WTC11 (cell line): ENCODE measurements at regions not wholly inside any gene's neighbourhood (a gene's known extent, or its start where the extent isn't known, plus 50 kb on each side); places are given as distances from the start of the nearest gene placed in this dataset.

Experiments
- ATAC-seq: fragments of 200-7000 bp; cut with Tn5 transposase; 2 replicates; pipeline ENCODE4 v1.10.0; 2021; ENCODE audit warnings: mild to moderate bottlenecking, moderate library complexity
- CTCF ChIA-PET: fragments of 300-600 bp; sonication (Branson Sonifier 250); formaldehyde crosslinking; loops from one replicate; lab custom pipeline; 2021; ENCODE audit warnings: antibody characterized with exemption; lab: Charles Lee
- POLR2A ChIA-PET: fragments of 350-600 bp; sonication (Branson Sonifier 250); formaldehyde crosslinking; loops from one replicate; lab custom pipeline; 2021; ENCODE audit warnings: antibody characterized with exemption; lab: Charles Lee
- DNase-seq: peaks from one replicate; pipeline ENCODE4 v3.0.0; 2021; ENCODE audit warnings: low spot score
- H3K27ac Mint-ChIP-seq: 2 replicates; pipeline ENCODE4 v1.8.0; 2021; ENCODE audit warnings: mixed read lengths
- H3K27me3 Mint-ChIP-seq: 2 replicates; pipeline ENCODE4 v1.8.0; 2021; ENCODE audit warnings: low read depth, mild to moderate bottlenecking, moderate library complexity, mixed read lengths
- H3K36me3 Mint-ChIP-seq: 2 replicates; pipeline ENCODE4 v1.8.0; 2021; ENCODE audit warnings: mixed read lengths
- H3K4me1 Mint-ChIP-seq: 2 replicates; pipeline ENCODE4 v1.8.0; 2022; ENCODE audit warnings: mixed read lengths
- H3K4me3 Mint-ChIP-seq: 2 replicates; pipeline ENCODE4 v1.8.0; 2021; ENCODE audit warnings: mild to moderate bottlenecking, moderate library complexity, mixed read lengths
- H3K9me3 Mint-ChIP-seq: 2 replicates; pipeline ENCODE4 v1.8.0; 2021; ENCODE audit warnings: mixed read lengths
- E2F1 ChIP-seq: sonication (generic); formaldehyde crosslinking; IDR thresholded peaks from 2 replicates; pipeline ENCODE4 v1.8.0; 2022; ENCODE audit warnings: mild to moderate bottlenecking, missing genetic modification reagents
- ESRRA ChIP-seq: sonication (generic); formaldehyde crosslinking; IDR thresholded peaks from 2 replicates; pipeline ENCODE4 v1.8.1; 2022; ENCODE audit warnings: mild to moderate bottlenecking, missing genetic modification reagents, borderline replicate concordance
- ETV6 ChIP-seq: sonication (generic); formaldehyde crosslinking; IDR thresholded peaks from 2 replicates; pipeline ENCODE4 v1.8.1; 2022; ENCODE audit warnings: mild to moderate bottlenecking, missing genetic modification reagents
- FOXK1 ChIP-seq: sonication (generic); formaldehyde crosslinking; IDR thresholded peaks from 2 replicates; pipeline ENCODE4 v1.8.0; 2022; ENCODE audit warnings: mild to moderate bottlenecking, moderate library complexity, missing genetic modification reagents
- FOXP1 ChIP-seq: sonication (generic); formaldehyde crosslinking; IDR thresholded peaks from 2 replicates; pipeline ENCODE4 v1.8.0; 2022; ENCODE audit warnings: missing genetic modification reagents, mild to moderate bottlenecking, moderate library complexity, borderline replicate concordance
- NFATC4 ChIP-seq: fragments of 250-450 bp; sonication (Bioruptor Pico); IDR thresholded peaks from 2 replicates; pipeline ENCODE4 v1.9.0; 2021; ENCODE audit warnings: mild to moderate bottlenecking
- NR2C2 ChIP-seq: sonication (generic); formaldehyde crosslinking; IDR thresholded peaks from 2 replicates; pipeline ENCODE4 v1.8.0; 2022; ENCODE audit warnings: mild to moderate bottlenecking, missing genetic modification reagents
- PRDM15 ChIP-seq: sonication (generic); formaldehyde crosslinking; IDR thresholded peaks from 2 replicates; pipeline ENCODE4 v1.8.0; 2022; ENCODE audit warnings: missing genetic modification reagents
- RELA ChIP-seq: sonication (generic); formaldehyde crosslinking; IDR thresholded peaks from 2 replicates; pipeline ENCODE4 v1.8.1; 2022; ENCODE audit warnings: missing genetic modification reagents, mild to moderate bottlenecking, borderline replicate concordance
- ZNF121 ChIP-seq: sonication (generic); formaldehyde crosslinking; IDR thresholded peaks from 2 replicates; pipeline ENCODE4 v1.8.0; 2023; ENCODE audit warnings: missing genetic modification reagents
- ZNF396 ChIP-seq: fragments of 250-450 bp; sonication (Bioruptor Pico); IDR thresholded peaks from 2 replicates; pipeline ENCODE4 v1.8.0; 2021; ENCODE audit warnings: mild to moderate bottlenecking, moderate library complexity, borderline replicate concordance
- ZNF423 ChIP-seq: fragments of 250-450 bp; sonication (Bioruptor Pico); IDR thresholded peaks from 2 replicates; pipeline ENCODE4 v2.1.2; 2022; ENCODE audit warnings: mild to moderate bottlenecking, moderate library complexity
- TF ChIP-seq, protein P1 (sequence below): sonication (generic); formaldehyde crosslinking; IDR thresholded peaks from 2 replicates; pipeline ENCODE4 v1.8.1; 2023; ENCODE audit warnings: mild to moderate bottlenecking, missing genetic modification reagents, borderline replicate concordance
- TF ChIP-seq, protein P2 (sequence below): sonication (generic); formaldehyde crosslinking; IDR thresholded peaks from 2 replicates; pipeline ENCODE4 v1.8.1; 2022; ENCODE audit warnings: low read depth, mild to moderate bottlenecking, moderate library complexity, missing genetic modification reagents, borderline replicate concordance
- TF ChIP-seq, protein P3 (sequence below): fragments of 250-450 bp; sonication (Bioruptor Pico); IDR thresholded peaks from 2 replicates; pipeline ENCODE4 v1.9.0; 2021; ENCODE audit warnings: moderate library complexity, mild to moderate bottlenecking, inconsistent platforms, borderline replicate concordance

- no peak overlapping the region for H3K27ac Mint-ChIP-seq
- ChIA-PET POLR2A (no interaction called here), CTCF (interaction anchor here (2.2 kb wide), 1 partner anchor 12 kb away, joined by 7 read pairs; no protein-coding TSS in a partner anchor)
- H3K4me1 Mint-ChIP-seq = peaks cover 25% of the 10 kb centered on the region
- DNase-seq = no peak
- no peak for TF ChIP-seq RELA (CRISPR knock-in tag)
- no peak for TF ChIP-seq FOXK1 (CRISPR knock-in tag)
- no peak for TF ChIP-seq ZNF121
- TF ChIP-seq NR2C2 (CRISPR knock-in tag) = no peak
- TF ChIP-seq, protein P1, sequence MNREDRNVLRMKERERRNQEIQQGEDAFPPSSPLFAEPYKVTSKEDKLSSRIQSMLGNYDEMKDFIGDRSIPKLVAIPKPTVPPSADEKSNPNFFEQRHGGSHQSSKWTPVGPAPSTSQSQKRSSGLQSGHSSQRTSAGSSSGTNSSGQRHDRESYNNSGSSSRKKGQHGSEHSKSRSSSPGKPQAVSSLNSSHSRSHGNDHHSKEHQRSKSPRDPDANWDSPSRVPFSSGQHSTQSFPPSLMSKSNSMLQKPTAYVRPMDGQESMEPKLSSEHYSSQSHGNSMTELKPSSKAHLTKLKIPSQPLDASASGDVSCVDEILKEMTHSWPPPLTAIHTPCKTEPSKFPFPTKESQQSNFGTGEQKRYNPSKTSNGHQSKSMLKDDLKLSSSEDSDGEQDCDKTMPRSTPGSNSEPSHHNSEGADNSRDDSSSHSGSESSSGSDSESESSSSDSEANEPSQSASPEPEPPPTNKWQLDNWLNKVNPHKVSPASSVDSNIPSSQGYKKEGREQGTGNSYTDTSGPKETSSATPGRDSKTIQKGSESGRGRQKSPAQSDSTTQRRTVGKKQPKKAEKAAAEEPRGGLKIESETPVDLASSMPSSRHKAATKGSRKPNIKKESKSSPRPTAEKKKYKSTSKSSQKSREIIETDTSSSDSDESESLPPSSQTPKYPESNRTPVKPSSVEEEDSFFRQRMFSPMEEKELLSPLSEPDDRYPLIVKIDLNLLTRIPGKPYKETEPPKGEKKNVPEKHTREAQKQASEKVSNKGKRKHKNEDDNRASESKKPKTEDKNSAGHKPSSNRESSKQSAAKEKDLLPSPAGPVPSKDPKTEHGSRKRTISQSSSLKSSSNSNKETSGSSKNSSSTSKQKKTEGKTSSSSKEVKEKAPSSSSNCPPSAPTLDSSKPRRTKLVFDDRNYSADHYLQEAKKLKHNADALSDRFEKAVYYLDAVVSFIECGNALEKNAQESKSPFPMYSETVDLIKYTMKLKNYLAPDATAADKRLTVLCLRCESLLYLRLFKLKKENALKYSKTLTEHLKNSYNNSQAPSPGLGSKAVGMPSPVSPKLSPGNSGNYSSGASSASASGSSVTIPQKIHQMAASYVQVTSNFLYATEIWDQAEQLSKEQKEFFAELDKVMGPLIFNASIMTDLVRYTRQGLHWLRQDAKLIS (CRISPR knock-in tag) = no peak
- no peak for TF ChIP-seq PRDM15 (CRISPR knock-in tag)
- TF ChIP-seq FOXP1 (CRISPR knock-in tag) = no peak
- ATAC-seq = no peak
- no peaks in the 10 kb centered on the region for H3K36me3 Mint-ChIP-seq
- H3K9me3 Mint-ChIP-seq = no peaks in the 10 kb centered on the region
- no peak overlapping the region for H3K4me3 Mint-ChIP-seq
- H3K27me3 Mint-ChIP-seq = peaks cover 2% of the 10 kb centered on the region; the same call in 1 of the 2 replicates
These were observed 305.4 kb downstream of the BMP4 start for GRCh38 chr14:53651096-53651740.

DNA sequence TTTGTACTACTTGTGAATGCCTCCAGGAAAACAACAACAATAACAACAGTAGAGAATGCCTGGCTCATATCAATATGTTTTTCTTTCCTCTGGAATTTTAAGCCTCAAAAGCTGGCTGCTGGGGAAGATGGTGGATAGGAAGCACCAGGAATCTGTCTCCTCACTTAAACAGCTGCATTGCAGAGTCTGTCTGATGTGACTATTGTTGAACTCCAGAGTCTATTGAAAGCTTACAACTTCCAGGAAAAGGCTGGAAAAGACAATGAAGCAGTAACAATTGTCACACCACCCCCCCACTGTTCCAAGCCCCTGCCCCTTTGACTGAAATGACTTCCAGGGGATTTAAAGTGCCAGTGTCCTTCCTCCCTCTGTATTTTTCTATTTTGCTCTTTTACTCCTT is 309.7 kb downstream of the BMP4 start:
- H3K36me3 Mint-ChIP-seq = peaks cover 9% of the 10 kb centered on the region
- DNase-seq (no peak), ATAC-seq (peak; percentile 60; the same call in 1 of the 2 replicates)
- ChIA-PET CTCF (no interaction called here), POLR2A (no interaction called here)
- H3K4me3 Mint-ChIP-seq = no peak overlapping the region
- H3K9me3 Mint-ChIP-seq = peaks cover 9% of the 10 kb centered on the region
- peak overlapping the region; percentile 57 for H3K27ac Mint-ChIP-seq
- peaks cover 17% of the 10 kb centered on the region for H3K4me1 Mint-ChIP-seq
- TF ChIP-seq ETV6 (CRISPR knock-in tag) (peak; percentile 75; the same call in 1 of the 2 replicates), E2F1 (no peak)
- H3K27me3 Mint-ChIP-seq = no peaks in the 10 kb centered on the region; the same call in 1 of the 2 replicates

GRCh38 chr14:53640695-53641094 is 315.9 kb downstream of the BMP4 start:
- POLR2A ChIA-PET = no interaction called here
- Mint-ChIP-seq H3K9me3 (peaks cover 21% of the 10 kb centered on the region), H3K27ac (no peak overlapping the region), H3K4me3 (no peak overlapping the region), H3K27me3 (no peaks in the 10 kb centered on the region), H3K4me1 (peaks cover under 1% of the 10 kb centered on the region; the same call in 1 of the 2 replicates), H3K36me3 (peaks cover 9% of the 10 kb centered on the region)
- ATAC-seq = no peak
- CTCF ChIA-PET = no interaction called here
- DNase-seq = no peak
- TF ChIP-seq ZNF423 (CRISPR knock-in tag) (no peak), ETV6 (CRISPR knock-in tag) (no peak), ZNF396 (CRISPR knock-in tag) (no peak), NFATC4 (CRISPR knock-in tag) (no peak), PRDM15 (CRISPR knock-in tag) (no peak), ESRRA (CRISPR knock-in tag) (no peak)
- TF ChIP-seq, protein P2, sequence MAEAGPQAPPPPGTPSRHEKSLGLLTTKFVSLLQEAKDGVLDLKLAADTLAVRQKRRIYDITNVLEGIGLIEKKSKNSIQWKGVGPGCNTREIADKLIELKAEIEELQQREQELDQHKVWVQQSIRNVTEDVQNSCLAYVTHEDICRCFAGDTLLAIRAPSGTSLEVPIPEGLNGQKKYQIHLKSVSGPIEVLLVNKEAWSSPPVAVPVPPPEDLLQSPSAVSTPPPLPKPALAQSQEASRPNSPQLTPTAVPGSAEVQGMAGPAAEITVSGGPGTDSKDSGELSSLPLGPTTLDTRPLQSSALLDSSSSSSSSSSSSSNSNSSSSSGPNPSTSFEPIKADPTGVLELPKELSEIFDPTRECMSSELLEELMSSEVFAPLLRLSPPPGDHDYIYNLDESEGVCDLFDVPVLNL (CRISPR knock-in tag) = no peak
- TF ChIP-seq, protein P3, sequence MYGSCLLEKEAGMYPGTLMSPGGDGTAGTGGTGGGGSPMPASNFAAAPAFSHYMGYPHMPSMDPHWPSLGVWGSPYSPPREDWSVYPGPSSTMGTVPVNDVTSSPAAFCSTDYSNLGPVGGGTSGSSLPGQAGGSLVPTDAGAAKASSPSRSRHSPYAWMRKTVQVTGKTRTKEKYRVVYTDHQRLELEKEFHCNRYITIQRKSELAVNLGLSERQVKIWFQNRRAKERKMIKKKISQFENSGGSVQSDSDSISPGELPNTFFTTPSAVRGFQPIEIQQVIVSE (CRISPR knock-in tag) = no peak
